ENCODE measurements at regions not wholly inside any gene's neighbourhood (a gene's known extent, or its start where the extent isn't known, plus 50 kb on each side); places are given as distances from the start of the nearest gene placed in this dataset.

GRCh38 chr15:47398594-47398993 is 318.7 kb upstream of the SEMA6D start:
- TF ChIP-seq CTCF (CRISPR knock-in tag; IDR thresholded peaks at IDR 0.05), result no peak
- no peak for TF ChIP-seq TCF12 (IDR thresholded peaks at IDR 0.05)
- no peak for TF ChIP-seq TCF12 (CRISPR knock-in tag; IDR thresholded peaks at IDR 0.05)
- no peak for TF ChIP-seq FOXJ3 (CRISPR knock-in tag; IDR thresholded peaks at IDR 0.05; ENCODE audit: borderline replicate concordance)
- TF ChIP-seq RFX1 (IDR thresholded peaks at IDR 0.05), result no peak
- TF ChIP-seq NR0B2 (CRISPR knock-in tag; IDR thresholded peaks at IDR 0.05), result no peak
- TF ChIP-seq ZBTB8A (CRISPR knock-in tag; IDR thresholded peaks at IDR 0.05; ENCODE audit: borderline replicate concordance, low read depth), result no peak
- TF ChIP-seq CERS6 (CRISPR knock-in tag; IDR thresholded peaks at IDR 0.05), result no peak
- no peak for TF ChIP-seq ZBTB7B (CRISPR knock-in tag; IDR thresholded peaks at IDR 0.05)
- TF ChIP-seq ZNF660 (CRISPR knock-in tag; IDR thresholded peaks at IDR 0.05; ENCODE audit: borderline replicate concordance, low read depth), result no peak
- no peak for TF ChIP-seq HDAC6 (IDR thresholded peaks at IDR 0.05; ENCODE audit: low read depth, low read length)
- TF ChIP-seq STAT5B (CRISPR knock-in tag; IDR thresholded peaks at IDR 0.05), result no peak
